Transverse colon (tissue), 4 donors: ENCODE measurements at regions not wholly inside any gene's neighbourhood (a gene's known extent, or its start where the extent isn't known, plus 50 kb on each side); places are given as distances from the start of the nearest gene placed in this dataset.

Experiments
- EP300 ChIP-seq: sonication (generic); formaldehyde crosslinking; IDR thresholded peaks from one replicate; pipeline ENCODE4 v1.6.1; 2017; ENCODE audit warnings: antibody characterized with exemption, low read depth
- POLR2A ChIP-seq: fragments of 450-650 bp; IDR thresholded peaks from one replicate; pipeline ENCODE4 v1.6.1; 2016; ENCODE audit warnings: antibody characterized with exemption, mild to moderate bottlenecking, moderate library complexity
- POLR2AphosphoS5 ChIP-seq, 3 donors: sonication (generic); formaldehyde crosslinking; IDR thresholded peaks; one replicate each; pipeline ENCODE4 v1.6.1; 2016; ENCODE audit warnings: antibody characterized with exemption in 3 of 3
- TF ChIP-seq, protein P1 (sequence below), 5 experiments: fragments of 200-600 bp in 3 of 5; fragments of 450-650 bp in 2 of 5; sonication (generic) in 3 of 5; IDR thresholded peaks; 1 replicate in 2 of 5; 2 replicates in 3 of 5; pipeline ENCODE4 v1.5.1; 2016 to 2017; ENCODE audit warnings: antibody characterized with exemption in 5 of 5, inconsistent platforms in 3 of 5, mild to moderate bottlenecking in 2 of 5, moderate library complexity in 1 of 5

DNA sequence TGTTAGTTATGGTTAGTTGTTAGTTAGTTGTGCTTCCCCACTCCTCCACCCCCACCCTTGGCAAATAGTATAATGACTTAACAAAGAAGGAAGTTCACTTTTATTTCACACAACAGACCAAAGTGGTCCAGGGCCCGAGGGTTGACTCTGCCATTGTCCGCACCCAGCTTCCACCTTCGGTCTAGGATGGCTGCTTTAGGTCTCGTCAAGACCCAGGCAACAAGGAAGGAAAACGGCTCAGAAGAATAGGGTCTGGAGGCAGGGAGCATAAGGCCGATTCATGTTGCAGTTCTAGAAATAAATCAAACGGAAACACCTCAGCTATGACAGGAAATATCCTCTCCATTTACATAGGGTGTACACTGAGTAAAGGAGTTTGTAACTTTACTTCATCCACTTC lies 206.0 kb upstream of the CXCR4 start:
- TF ChIP-seq, protein P1, sequence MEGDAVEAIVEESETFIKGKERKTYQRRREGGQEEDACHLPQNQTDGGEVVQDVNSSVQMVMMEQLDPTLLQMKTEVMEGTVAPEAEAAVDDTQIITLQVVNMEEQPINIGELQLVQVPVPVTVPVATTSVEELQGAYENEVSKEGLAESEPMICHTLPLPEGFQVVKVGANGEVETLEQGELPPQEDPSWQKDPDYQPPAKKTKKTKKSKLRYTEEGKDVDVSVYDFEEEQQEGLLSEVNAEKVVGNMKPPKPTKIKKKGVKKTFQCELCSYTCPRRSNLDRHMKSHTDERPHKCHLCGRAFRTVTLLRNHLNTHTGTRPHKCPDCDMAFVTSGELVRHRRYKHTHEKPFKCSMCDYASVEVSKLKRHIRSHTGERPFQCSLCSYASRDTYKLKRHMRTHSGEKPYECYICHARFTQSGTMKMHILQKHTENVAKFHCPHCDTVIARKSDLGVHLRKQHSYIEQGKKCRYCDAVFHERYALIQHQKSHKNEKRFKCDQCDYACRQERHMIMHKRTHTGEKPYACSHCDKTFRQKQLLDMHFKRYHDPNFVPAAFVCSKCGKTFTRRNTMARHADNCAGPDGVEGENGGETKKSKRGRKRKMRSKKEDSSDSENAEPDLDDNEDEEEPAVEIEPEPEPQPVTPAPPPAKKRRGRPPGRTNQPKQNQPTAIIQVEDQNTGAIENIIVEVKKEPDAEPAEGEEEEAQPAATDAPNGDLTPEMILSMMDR (IDR thresholded peaks at IDR 0.05): no peak
- TF ChIP-seq POLR2AphosphoS5 (IDR thresholded peaks at IDR 0.05) (no peak), POLR2A (no peak), EP300 (no peak)
